ENCODE measurements at regions not wholly inside any gene's neighbourhood (a gene's known extent, or its start where the extent isn't known, plus 50 kb on each side); places are given as distances from the start of the nearest gene placed in this dataset.

DNA sequence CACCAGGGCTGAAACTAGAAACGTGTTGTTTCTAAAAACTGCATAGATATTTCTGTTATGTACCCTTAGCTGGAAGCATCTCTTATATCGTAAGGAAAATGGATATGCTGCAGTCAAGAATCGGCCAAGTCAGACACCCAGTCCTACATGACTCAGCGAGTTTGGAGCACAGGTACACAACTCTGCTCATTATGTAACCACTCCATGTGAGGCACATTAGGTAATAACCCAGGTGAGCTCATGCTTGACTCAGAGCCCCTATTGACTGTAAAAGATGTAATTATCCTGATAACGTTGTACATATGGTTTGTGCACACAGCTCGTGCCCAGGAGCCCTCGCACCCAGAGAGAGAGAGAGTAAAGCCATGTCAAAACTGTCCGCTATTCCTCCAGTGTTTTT lies 593.7 kb upstream of the ACO1 start:
- TF ChIP-seq, protein P1, sequence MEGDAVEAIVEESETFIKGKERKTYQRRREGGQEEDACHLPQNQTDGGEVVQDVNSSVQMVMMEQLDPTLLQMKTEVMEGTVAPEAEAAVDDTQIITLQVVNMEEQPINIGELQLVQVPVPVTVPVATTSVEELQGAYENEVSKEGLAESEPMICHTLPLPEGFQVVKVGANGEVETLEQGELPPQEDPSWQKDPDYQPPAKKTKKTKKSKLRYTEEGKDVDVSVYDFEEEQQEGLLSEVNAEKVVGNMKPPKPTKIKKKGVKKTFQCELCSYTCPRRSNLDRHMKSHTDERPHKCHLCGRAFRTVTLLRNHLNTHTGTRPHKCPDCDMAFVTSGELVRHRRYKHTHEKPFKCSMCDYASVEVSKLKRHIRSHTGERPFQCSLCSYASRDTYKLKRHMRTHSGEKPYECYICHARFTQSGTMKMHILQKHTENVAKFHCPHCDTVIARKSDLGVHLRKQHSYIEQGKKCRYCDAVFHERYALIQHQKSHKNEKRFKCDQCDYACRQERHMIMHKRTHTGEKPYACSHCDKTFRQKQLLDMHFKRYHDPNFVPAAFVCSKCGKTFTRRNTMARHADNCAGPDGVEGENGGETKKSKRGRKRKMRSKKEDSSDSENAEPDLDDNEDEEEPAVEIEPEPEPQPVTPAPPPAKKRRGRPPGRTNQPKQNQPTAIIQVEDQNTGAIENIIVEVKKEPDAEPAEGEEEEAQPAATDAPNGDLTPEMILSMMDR (conservative IDR thresholded peaks at IDR 0.05; ENCODE audit: low read depth), result no peak
- ChIA-PET POLR2A (ENCODE audit: low non-redundant PET) (no interaction called here), CTCF (interaction anchor here (0.6 kb wide), 2 partner anchors 102 to 143 kb away, joined by 3 read pairs; no protein-coding TSS in a partner anchor)
- no peak for DNase-seq (ENCODE audit: low spot score)
- H3K27ac ChIP-seq, result no peak overlapping the region

DNA sequence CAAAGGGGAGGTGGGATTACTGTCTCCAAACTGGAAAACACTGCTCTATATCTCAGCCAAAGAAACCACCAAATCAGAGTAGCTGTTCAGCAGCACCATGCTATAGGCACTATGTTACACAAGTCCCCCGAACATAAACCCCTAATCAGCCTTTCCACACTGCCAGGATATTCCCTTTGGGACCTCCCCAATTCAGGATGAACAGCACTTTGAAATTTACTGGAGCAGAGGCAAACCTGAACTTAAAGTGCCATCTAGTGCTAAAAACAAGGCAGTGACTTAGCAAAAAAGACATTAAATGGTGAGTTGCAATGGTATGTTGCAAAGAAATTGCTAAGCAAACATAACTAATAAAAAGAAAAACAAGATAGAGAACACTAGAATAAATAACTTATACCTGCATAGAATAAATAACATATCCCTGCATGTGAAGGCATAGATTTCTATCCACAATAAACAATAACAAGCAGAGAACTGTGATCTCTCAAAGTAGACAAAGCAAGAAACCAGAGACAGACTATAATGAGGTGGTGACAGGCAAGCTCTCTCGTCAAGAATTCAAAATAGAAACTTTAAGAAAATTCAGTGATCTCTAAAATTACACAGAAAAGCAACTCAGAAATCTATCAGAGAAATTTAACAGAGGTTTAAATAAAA lies 584.4 kb upstream of the ACO1 start:
- H3K27ac ChIP-seq, result no peak overlapping the region
- TF ChIP-seq, protein P1 (conservative IDR thresholded peaks at IDR 0.05; ENCODE audit: low read depth), result peak; percentile 83
- DNase-seq (ENCODE audit: low spot score), result peak; percentile 30
- POLR2A ChIA-PET (ENCODE audit: low non-redundant PET), result no interaction called here
- CTCF ChIA-PET, result interaction anchor here (0.5 to 0.9 kb wide), 3 partner anchors 10 to 701 kb away, joined by 3 read pairs; no protein-coding TSS in a partner anchor

DNA sequence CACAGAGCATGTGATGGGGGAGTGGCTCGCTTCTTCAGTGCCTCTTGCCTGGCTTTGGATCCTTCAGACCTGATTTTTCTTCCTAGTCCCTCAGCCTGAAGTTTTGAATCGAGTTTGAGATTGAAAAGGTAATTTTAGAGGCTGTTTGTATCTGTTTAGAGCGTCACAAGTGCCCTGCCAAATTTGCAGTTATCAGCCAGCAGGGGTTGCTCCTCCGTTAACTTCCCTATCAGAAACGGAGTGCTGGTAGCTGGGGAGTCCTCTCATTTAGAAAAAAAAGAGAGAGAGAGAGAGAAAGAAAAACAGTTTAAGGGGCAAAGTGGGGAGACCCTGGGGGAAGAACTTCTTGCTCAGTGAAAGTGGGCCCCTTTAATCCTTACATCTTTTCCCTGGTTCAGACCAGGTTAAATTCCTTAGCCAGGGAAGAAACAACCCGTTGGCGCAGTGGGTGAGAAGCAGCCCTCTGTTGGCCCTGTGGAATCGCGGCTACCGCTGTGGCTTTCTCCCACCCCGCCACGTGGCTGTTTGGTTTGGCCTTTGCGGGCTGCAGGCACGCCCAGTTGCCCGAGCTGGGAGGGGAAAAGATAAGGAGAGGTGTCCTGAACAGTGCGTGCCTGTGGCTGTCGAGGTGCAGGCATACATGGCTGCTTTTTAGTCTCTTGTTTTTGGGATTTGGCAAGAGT lies 576.7 kb upstream of the ACO1 start:
- TF ChIP-seq, protein P1 (conservative IDR thresholded peaks at IDR 0.05; ENCODE audit: low read depth), result no peak
- H3K27ac ChIP-seq, result no peak overlapping the region
- DNase-seq (ENCODE audit: low spot score), result no peak
- CTCF ChIA-PET, result interaction anchor here (0.6 kb wide), 2 partner anchors 445 to 1287 kb away, joined by 3 to 4 read pairs; no protein-coding TSS in a partner anchor
- POLR2A ChIA-PET (ENCODE audit: low non-redundant PET), result no interaction called here

DNA sequence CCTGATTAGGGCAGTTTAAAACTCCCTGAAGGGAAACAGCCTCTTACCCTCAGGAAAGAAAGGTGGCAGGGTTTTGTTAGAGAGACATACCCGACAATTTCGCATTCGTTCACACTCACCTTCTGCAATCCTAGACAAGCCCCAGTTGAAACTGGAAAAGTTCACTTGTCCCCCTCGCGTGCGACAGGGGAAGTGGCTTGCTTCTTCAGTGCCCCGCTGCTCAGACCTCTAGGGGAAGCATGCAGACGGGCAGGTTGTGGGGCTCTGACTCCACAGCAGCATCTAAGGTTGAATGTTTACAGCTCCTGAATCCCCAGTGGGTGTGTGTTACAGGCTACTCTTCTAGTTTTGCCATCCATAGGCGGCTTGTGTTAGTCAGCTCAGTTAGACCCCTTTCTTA lies 575.7 kb upstream of the ACO1 start:
- CTCF ChIA-PET, result no interaction called here
- POLR2A ChIA-PET (ENCODE audit: low non-redundant PET), result no interaction called here
- no peak overlapping the region for H3K27ac ChIP-seq
- TF ChIP-seq, protein P1 (conservative IDR thresholded peaks at IDR 0.05; ENCODE audit: low read depth), result no peak
- DNase-seq (ENCODE audit: low spot score), result no peak

DNA sequence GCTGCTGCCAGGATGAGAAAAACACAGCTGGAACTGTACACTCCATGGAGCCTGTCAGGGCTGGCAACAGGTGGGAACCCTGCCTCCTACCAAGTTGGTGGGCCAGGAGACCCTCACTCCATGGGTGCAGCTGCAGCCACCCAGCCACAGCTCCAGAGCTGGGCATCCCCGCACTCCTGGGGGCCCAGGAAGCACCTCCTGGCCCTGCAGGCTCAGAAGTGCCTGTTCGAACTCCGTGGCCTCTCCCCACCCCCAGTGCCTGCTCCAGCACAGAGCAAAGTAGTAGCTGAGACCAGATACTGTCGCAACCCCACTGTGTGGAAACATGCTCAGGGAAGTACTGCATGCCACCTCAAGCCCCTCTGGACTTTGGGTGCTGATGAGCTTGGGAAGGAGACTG lies 564.0 kb upstream of the ACO1 start:
- POLR2A ChIA-PET (ENCODE audit: low non-redundant PET), result no interaction called here
- TF ChIP-seq, protein P1 (conservative IDR thresholded peaks at IDR 0.05; ENCODE audit: low read depth), result no peak
- CTCF ChIA-PET, result no interaction called here
- DNase-seq (ENCODE audit: low spot score), result no peak
- no peak overlapping the region for H3K27ac ChIP-seq

DNA sequence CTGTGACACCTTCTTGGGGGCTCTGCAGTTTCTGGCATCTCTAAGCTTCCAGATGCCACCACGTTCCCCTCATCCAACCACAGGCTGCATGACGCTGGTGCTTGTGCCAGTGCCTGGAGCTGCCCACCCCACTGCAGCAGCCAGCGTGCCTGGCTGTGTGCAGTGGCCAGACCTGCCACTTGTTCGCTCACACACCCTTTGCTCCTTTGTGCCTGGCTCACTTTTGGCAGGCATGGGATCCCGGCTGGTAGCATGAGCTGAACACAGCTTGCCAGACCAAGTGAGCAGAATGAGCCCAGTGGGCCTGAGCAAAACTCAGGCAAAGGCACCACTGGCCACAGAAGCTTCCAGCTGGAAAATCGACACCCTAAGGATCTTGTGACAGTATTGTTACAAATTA lies 562.9 kb upstream of the ACO1 start:
- ChIA-PET CTCF (no interaction called here), POLR2A (ENCODE audit: low non-redundant PET) (no interaction called here)
- DNase-seq (ENCODE audit: low spot score), result no peak
- no peak overlapping the region for H3K27ac ChIP-seq
- TF ChIP-seq, protein P1 (conservative IDR thresholded peaks at IDR 0.05; ENCODE audit: low read depth), result no peak

Measured in RWPE1 (cell line).